ENCODE measurements at regions not wholly inside any gene's neighbourhood (a gene's known extent, or its start where the extent isn't known, plus 50 kb on each side); places are given as distances from the start of the nearest gene placed in this dataset.
"Not testable (repeated sequence)": the region's sequence is repeated elsewhere in the genome, so short reads cannot be mapped to it uniquely, and the experiment has no call there.

DNA sequence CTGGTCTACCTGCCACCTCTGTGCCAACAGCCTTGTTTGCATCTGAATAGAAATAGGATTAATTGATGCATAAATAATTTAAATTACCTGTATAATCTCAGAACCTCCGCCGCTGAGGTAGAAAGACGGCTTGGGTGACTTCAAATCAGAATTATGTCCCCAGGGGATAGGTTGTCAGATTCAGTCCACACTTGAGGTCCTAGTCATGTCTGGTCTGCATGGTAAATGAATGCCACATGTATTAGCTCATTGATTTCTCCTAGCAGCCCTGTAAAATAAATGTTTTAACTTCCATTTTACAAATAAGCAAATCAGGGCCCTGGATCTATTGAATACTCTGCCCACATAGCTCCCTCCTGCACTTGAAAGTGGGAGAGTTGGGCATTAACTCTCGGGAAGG, 368.0 kb upstream of the WWC1 start:
- no peak for DNase-seq

DNA sequence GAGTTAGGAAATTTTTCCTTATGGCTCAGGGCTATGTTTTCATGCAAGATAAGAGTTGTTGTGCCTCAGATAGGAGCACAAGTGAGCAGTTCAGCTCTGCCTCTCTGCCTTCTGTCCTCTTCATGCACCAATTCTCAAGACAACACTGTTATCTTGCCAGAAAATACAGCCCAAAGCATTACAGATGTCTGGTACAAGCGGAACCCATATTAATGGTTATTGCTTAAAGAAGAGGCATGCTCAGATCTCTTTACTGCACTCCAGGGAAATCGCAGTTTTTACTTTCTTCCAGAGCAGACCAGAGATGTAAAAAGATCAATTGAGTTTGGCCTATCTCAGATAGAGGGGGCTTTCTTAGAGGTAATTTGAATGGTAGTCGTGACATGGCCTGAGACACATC, 361.6 kb upstream of the WWC1 start:
- DNase-seq = no peak

DNA sequence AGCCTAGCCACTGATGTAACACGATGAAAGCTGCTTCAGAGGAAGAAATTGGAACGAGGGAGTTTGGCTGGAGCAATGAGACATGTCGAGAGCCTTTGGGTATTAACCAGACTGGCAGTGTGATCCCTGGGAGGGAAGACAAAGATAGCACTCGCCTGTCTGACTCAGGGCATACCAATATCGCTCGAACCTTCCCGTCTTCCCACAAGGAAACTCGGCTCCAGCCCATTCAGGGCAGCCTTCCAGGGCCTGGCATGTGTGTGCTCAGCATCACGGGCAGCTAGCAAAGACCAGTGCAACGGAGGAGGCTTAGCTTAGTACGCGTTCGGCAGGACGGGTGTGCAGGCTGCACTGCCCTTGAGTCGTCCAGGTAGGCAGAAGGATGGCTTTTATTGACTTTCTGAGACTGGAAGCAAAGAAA, 356.9 kb upstream of the WWC1 start:
- no peak for DNase-seq

DNA sequence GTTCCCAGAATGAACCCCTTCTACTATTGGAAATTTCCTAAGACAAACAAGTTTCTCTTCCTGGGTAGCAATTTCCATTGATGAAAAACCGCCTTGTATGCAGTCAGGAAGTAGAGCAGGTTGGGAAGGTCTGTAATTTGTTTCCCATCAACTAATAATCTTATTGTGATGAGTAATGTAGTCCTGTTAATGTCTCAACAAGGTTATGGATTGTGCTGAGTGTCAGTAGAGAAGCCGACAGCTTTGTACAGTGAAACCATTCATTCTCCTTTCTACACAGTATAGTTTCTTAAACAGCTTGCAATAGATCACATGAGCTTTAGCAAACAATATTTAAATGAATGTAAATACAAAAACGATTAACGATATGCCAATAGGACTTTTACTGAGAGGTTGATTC, 355.4 kb upstream of the WWC1 start:
- DNase-seq = no peak

DNA sequence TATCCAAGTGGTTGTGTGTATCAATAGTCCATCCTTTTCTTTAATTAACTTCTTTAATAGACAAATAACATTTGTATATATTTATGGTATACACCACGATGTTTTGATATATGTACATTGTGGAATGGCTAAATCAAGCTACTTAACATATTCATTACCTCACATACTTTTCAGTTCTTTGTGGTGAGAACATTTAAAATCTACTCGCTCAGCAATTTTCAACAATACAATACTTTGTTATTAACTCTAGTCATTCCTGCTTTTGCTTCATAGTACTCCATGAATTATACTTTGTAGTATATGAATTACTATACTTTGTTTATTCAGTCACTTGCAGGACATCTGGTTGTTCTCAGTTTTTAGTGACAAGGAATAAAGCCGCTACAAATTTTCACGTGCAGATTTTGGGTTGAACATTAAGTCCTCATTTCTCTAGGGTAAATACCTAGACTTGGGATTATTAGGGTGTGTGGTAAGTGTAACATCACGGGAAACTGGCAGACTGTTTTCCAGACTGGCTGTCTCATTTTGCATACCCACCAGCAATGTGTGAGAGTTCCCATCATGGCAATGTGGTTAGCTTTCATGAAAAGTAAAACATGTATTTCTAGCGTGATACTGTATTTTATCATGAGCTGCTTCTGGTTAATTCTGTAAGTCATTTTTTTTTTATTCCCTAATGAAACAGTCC, 354.4 kb upstream of the WWC1 start:
- no peak for DNase-seq

DNA sequence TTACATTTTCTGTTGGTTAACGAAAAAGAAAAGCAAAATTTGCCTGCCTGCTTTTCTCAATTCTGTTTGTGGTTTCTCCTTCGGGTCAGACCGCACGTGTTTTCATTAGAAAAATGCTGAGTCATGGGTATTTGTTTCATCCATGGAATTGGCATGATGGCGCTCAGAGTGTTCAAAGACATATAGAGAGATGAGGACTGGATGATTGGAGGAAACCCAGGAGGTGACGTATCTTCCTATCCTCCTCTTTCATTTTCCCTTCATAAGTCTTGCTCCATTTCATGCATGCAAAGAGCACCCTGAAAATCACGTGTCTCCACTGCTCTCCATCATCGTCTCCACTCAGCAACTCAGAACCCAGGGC, 353.8 kb upstream of the WWC1 start:
- DNase-seq = no peak

DNA sequence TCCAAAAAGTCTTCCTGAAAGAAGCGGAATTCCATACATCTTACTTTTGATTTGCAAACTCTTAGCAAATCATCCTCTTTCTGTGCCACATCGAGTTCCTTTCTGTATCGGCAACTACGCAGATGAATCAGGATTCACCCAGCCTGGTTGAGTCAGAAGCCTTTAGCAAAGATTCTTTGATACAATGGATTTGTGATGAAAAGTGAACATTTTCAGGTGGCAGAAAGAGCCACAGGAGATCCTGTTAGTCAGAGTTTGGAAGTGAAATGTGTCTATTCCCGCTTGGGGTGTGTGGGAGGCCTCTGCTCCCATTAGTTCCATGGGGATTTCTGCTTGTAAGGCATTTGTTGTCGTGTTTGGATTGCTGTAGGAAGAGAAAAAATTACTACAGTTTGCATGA, 351.8 kb upstream of the WWC1 start:
- no peak for DNase-seq

DNA sequence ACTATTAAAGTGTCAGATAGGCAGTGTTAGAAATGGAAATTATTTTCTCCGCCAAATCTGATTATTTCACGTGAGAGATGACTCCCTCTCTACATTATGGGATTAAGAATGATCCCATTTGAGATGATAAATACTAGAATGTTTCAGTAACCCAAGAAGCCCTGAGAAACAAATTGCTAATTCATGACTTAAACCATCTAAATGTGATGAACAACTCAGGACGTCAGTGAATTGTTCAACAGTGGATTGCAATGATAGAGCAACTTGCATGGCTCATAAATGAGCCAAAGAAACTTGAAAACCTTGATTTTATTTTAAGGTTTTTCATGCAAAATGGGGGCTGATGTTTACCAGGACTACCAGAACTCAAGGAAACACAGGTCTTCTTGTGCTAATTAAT, 350.5 kb upstream of the WWC1 start:
- DNase-seq = no peak

DNA sequence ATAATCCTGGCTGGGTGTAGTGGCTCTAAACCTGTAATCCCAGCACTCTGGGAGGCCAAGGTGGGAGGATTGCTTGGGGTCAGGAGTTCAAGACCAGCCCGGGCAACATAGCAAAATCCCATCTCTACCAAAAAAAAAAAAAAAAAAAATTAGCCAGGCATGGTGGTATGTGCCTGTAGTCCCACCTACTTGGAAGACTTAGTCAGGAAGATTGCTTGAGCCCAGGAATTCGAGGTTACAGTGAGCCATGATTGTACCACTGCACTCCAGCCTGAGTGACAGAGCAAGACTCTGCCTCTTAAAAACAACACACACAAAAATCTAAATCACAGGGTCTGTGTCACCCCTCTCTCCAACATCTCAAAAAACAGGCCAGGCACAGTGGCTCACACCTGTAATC, 349.9 kb upstream of the WWC1 start:
- DNase-seq = not testable (repeated sequence)

DNA sequence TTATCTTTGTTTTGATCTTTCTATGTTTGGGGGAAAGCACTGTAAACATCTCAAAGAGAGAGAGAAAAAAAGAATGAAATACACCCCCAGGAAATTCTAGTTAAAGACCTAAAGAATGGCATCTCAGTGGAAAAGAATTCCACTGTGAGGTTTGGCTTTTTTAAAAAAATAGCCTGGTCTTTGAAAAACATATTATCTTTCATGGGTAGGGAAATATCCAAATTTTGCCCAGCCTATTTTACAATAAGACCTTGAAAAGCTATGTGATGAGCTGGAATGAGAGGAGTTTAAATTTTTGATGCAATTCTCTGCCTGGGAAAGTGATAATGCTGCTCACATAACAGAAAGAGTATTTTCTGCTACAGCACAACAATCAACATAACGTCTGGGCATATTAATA, 348.1 kb upstream of the WWC1 start:
- no peak for DNase-seq

DNA sequence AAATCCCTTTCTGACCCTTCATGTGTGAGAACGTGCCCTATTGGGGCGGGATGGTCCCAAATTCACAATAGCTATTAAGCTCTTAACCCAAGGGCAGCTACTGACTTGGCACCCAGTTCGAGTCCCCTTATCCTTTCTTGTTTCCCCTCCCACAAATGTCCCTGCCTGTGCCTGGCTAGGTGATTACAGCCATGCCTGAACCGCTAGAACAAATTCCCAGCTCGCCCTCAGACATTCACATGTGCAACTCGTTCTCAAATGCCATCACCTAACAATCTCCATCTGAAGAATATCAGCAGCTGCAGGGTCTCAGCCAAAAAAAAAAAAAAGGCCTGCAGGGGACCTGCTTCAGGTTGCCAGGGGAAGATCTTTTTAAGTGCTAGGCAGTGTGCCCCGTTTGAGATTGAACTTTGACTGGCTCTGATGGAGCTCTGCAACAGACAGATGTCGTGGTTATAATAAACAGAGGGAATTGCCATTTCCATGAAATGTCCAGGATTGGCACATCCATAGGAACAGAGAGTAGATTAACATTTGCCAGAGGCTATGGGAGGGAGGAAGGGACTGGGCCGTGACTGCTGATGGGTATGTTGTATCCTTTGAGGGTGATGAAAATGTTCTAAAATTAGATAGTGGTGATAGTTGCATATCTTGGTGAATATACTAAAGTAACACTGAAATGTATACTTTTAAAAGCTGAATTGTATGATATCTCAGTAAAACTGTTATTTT, 347.2 kb upstream of the WWC1 start:
- DNase-seq = no peak

DNA sequence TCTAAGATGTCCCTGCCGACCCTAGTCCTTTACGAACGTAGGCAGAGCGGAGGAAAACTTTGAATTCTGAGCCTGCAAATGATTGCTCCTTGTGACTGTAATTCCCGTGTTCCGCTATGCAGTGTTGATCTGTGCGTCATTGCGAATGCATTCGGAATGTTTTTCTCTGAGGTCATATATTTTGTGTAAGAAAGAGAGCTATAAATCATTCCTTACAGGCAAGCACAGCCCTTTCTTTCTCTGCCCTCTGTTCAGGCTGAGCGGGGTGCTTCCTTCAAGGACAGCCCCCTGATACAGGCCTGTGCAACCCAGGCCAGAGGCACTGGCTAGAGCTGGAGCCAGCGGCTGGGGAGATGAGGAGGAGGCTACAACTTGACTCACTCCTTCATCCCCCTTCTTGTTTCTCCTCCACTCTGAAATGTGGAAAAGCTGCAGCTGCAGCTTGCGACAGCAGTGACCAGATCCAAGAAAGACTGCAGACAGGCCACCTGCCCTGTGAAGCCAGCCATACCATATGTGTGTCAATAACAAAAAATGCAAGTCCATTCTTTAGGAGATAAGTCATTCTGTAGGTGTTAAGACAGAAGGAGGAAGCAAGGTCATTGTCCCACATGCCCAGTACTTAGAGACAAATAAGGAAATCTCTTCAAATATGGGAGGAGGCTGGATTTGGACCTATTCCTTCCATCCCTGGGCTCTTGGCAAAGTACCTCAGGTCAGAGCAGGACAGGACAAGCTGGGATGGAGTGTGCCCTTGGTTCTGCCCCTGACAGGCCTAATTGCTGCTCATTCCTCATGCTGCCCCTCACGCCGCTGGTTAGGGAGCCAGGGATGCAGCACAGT, 345.7 kb upstream of the WWC1 start:
- DNase-seq = no peak

DNA sequence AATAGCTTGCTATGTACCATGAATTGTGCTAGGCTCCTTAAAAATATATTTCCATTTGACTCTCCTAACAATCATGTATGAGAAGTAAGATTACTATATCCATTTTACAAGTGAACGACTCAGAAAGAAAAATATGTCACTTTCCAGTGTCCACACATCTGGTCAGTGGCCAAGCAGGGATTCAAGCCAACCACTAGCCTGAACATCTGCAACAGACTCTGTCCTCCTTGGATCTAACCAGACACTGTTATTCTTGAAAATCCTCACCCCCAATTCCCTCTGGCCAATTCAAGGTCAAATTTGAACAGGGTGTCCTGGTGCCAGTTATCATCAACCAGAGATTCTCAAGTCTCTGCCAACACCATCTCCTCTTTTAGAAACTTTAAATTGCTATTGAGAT, 344.1 kb upstream of the WWC1 start:
- DNase-seq = no peak

DNA sequence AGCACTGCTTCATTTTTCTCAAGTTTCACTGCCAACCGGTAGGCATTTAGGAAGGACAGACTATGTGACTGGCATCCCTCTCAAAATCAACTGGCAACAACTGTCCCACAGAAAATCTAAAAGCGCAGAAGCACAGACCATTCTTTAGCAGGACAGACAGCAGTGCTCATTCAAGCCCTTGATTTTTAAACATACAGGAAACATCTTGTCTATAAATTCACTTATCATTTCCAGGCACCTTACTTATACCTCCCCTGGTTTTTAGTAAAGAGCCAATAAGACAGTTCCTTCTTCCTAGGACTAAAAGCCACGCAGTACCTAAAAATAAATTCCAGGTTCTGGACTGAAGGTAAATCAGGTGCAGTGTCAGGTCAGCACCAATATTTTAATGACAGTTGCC, 343.2 kb upstream of the WWC1 start:
- DNase-seq = no peak

DNA sequence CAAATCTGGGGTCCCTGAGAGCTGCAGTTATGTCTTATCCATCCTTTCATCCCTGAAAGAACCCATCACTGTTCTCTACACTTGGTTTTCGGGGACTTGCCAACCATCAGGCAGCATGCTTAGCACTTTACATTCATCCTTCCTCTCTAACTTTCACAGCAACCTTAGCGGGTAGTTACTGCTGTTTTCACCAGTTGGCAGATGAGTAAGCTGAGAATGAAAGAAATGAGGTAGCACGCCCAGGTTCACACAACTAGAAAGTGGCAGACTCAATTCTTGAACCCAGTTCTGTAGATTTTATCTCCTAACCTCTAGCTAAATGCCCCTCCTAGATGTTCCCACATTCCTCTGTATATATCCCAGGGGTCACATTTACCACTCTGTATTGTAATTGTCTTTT, 342.0 kb upstream of the WWC1 start:
- no peak for DNase-seq

DNA sequence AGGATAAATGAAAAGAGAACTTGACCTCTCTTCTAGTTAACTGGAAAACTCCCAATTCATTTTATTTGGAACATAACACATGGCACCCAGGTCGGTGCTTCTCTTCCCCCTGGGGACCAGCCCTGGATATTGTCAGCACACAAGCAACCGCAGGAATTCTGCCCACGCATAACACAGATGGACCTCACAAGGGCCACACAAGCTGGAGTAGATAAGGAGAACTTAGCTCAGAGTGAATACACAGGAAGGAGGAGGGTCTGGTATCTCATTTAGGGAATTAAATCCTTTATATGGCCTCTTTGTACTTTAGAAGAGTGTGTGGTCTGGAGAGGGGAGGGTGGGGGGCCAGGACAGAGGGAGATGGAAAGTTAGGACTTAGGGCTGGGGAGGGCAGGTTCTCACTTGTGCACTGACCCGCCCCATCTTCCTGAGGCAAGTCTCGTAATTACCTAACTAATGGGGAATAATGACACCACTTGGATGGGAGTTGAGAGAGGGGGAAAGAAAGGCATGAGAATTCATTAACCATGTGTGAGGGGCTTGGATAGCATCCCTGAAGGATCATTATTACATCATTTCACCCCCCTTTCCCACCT, 341.2 kb upstream of the WWC1 start:
- no peak for DNase-seq

DNA sequence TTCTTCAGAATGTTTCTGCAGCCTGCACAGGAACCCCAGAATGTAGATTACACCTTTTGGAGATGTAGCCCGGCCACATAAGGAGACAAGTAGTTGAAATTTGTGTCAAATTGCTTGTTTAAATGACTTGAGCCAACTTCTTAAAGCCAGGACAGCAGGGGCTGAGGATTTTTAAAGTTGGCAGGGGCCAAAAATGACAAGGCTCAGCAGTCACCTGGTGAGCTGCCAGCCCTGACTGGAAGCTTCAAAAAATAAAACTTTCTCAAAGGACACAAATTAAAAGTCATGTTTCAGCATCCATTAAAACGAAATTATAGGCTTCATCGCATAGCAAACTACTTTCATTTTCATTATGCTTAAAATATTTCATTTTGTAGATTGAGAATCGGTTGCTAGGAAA, 340.3 kb upstream of the WWC1 start:
- DNase-seq = no peak

DNA sequence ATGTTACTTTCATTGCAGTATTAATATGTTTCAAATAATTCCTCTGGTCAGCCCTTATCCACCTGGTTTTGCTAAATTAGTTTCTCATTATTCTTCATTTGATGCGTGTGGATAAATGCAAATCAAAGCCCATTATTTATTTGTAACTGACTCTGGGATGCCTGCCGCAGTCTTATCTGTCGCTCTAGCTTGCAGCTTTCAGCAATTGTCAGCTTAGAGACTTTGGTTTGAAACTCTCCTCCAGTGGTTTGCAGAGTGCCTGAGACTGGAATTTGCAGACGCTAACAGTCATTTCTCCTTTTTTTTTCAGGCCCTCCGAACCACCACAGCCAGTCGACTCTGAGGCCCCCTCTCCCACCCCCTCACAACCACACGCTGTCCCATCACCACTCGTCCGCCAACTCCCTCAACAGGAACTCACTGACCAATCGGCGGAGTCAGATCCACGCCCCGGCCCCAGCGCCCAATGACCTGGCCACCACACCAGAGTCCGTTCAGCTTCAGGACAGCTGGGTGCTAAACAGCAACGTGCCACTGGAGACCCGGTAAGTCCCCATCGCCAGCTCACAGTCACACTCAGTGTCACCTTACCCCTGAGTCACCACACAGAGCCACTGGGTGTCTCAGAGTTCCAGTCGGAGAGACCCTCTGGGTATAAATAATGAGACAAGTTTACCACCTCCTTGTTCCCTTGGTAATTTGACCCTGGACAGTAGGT, 339.0 kb upstream of the WWC1 start:
- no peak for DNase-seq

DNA sequence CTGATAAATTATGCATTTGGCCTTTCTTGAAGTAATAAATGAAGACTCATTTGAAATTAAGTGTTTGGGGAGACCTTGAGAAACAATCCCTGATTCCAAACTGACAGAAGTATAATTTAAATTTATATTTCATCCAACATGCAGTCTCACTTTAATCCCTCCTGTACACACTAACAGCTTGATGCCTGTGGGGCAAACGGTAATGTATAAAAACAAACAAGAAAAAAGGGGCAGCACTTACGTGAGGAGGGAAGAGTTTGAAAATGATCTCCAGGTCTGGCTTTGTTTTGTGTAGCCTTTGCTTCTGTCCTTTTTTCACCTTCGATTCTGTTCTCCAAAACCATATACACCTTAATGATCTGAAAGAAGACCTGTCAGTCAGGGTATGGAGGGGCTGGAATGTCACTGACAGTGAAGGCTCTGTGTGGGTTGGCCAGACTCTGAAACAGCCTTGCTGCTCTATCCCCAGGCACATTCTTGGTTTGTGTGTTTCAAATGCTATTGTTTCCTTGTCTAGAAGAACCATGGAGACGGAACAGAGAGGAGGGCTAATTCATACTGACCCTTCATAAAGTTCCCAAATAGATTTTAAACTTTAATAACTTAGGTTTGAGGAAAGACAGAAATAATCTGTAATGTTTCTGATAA, 338.2 kb upstream of the WWC1 start:
- DNase-seq = no peak

DNA sequence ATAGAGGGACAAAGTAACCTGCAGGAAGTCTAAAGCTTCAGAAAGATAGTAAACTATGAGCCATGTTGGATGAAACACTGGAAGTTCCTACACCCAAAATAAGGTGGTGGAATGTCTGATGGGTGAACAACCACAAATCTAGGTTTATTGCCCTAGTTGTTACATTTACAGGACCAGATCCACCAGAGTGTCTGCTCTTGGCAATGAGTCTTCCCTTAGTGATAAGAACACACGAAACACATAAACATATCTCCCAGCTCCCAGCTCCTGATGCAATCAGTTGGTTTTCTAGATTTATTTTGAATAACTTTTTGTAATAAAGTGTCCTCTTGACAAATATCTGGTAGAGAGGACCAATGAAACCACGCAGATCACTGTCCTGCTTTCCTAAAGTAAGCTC, 329.7 kb upstream of the WWC1 start:
- DNase-seq = no peak

DNA sequence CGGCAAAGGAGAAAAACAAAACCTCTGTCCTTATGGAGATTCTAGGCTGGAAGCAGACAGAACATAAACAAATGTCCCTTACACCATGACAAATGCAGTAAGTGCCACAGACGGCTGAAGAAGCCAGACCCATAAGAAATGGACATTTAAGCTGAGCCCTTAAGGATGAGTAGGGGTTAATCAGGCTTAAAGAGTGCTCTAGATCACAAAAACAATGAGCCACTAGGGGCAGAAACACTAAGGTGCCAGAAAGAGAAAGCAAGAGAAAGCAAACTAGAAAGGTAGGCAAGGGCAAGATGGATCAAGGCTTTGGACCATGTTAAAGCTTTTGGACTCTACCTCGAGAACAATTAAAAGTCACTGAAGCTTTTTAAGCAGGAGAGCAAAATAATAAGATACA, 326.9 kb upstream of the WWC1 start:
- no peak for DNase-seq

DNA sequence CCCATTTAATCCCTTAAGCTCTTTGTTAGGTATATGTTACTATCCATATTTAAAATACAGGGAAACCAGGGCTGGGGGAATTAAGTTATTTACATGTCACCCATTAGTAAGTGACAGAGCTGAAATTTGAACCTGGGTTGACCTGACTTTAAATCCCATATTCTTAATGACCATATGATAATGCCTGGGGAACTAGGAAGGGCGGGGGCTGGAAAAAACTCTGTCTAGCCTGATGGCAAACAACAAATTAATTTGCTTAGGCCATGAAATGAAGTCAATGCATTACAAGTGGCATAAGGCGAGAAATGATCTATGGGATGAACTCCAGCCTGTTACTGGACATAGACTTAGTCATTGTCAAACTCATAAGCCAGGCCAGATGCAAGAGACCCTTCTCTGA, 325.7 kb upstream of the WWC1 start:
- no peak for DNase-seq

DNA sequence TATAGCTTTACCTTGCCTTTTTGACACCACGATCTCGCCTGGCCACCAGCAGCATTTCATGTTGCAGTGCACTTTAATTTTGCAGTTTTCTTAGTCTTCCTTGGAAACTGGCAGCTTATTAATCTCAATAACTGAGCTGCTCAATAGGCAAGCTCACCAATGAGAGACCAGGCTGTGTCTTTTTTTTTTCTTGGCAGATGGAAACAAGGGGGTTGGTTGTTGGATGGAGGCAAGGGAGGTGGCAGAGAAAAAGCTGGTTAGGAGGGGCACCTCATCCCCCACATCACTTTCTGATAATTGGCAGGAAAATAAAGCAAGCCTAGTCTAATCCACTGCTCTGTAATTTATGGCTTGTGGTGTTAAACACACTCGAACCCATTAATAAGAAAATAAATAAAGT, 324.5 kb upstream of the WWC1 start:
- DNase-seq = no peak

Measured in bone marrow (tissue), 2 donors.